ENCODE measurements at regions not wholly inside any gene's neighbourhood (a gene's known extent, or its start where the extent isn't known, plus 50 kb on each side); places are given as distances from the start of the nearest gene placed in this dataset.

DNA sequence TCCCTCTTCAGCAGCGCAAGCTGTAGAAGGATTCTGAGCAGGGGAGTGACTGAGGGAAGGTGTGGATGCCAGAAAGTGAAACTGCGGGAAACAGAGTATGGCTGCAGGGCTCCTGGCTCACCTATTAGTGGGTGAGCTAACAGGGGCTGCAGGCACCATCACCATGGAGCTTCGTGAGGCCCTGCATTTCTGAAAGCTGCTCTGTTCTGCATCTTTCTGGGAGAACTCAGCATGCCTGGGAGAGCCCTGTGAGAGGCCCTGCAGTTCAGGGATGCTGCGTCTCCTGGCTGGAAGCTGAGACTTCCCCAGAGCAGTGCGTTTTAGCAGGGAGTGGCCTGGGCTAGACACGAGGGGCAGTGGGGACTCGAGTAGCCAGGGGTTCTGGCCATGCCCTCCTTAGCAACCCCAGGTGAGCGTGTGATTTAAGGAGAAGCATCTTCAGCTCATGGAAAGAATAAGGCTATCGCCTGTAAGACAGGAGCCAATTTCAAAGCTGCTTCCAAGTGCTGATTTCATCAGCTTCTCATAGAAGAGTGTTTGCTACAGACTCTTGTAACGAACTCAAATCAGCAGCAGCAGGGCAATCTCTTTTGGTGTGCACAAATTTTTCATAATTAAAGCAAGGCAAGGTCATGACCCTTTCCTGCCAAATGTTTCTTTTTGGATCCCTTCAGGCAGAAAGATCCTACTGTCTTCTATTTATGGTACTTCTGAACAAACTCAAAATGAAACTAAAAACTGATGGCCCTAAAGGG, 293.6 kb upstream of the ZNF32 start:
- no peak for DNase-seq
- no CpG with 5 or more reads among the region's 10 CpGs for WGBS (ENCODE audit: insufficient coverage, low lambda C conversion rate)
- no peaks in the 10 kb centered on the region for H3K36me3 ChIP-seq (ENCODE audit: control insufficient read depth, insufficient read depth, low read length)
- no peaks in the 10 kb centered on the region for H3K27me3 ChIP-seq (ENCODE audit: control insufficient read depth, insufficient read depth, low read length)
- no peaks in the 10 kb centered on the region for H3K4me1 ChIP-seq (ENCODE audit: control insufficient read depth, insufficient read depth, low read length)
- H3K27ac ChIP-seq (ENCODE audit: low read length) = no peak overlapping the region
- no peak overlapping the region for H3K4me3 ChIP-seq (ENCODE audit: low read length)
- H3K9me3 ChIP-seq (ENCODE audit: control insufficient read depth, low read depth, low read length) = no peaks in the 10 kb centered on the region

DNA sequence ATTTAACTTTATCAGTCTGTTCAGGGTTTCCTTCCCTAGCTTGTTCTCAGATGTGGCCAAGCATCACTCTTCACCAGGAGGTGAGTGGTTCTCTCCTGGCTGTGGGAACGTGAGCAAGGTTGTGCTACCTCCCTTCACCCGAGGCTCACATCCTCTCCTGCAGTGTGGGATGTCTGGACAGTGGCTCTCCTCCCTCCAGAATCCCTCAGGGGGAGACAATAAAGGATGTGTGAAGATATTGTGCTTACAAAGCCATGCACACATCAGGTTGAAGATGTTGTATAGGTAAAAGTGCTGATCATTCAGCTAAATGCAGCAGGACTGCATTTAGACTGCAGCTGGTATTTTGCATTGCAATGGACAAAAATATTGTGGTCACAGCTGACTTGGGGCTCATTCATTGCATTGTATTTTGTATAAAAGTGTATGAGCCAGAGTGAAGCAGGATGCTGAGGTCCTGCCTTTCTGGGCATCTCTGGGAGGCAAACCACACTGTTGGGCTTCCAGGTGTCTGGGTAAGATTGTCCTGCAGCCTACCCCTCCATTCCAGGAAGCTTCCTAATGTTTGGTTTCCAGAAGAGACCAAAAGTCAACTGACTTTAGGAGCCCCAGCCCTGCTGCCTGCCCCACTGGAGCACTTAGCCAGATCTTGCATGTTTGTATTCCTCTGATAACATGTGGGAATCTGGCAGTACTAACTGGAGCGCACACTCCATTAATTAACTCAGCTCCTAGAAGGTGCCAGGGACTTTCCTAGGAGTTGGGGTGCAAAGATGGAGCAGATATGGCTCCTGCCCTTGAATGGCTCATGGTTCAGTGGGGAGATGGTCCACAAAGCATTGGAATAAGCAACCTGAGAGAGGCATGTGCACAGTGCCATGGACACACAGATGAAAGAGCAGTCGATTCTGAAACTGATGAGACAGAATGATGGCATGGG, 292.5 kb upstream of the ZNF32 start:
- no peaks in the 10 kb centered on the region for H3K36me3 ChIP-seq (ENCODE audit: control insufficient read depth, insufficient read depth, low read length)
- no peaks in the 10 kb centered on the region for H3K4me1 ChIP-seq (ENCODE audit: control insufficient read depth, insufficient read depth, low read length)
- no peak overlapping the region for H3K27ac ChIP-seq (ENCODE audit: low read length)
- H3K9me3 ChIP-seq (ENCODE audit: control insufficient read depth, low read depth, low read length) = no peaks in the 10 kb centered on the region
- DNase-seq = no peak
- H3K4me3 ChIP-seq (ENCODE audit: low read length) = no peak overlapping the region
- no peaks in the 10 kb centered on the region for H3K27me3 ChIP-seq (ENCODE audit: control insufficient read depth, insufficient read depth, low read length)
- WGBS (ENCODE audit: insufficient coverage, low lambda C conversion rate) = 100% methylated on average over 1 of the region's 4 CpGs

DNA sequence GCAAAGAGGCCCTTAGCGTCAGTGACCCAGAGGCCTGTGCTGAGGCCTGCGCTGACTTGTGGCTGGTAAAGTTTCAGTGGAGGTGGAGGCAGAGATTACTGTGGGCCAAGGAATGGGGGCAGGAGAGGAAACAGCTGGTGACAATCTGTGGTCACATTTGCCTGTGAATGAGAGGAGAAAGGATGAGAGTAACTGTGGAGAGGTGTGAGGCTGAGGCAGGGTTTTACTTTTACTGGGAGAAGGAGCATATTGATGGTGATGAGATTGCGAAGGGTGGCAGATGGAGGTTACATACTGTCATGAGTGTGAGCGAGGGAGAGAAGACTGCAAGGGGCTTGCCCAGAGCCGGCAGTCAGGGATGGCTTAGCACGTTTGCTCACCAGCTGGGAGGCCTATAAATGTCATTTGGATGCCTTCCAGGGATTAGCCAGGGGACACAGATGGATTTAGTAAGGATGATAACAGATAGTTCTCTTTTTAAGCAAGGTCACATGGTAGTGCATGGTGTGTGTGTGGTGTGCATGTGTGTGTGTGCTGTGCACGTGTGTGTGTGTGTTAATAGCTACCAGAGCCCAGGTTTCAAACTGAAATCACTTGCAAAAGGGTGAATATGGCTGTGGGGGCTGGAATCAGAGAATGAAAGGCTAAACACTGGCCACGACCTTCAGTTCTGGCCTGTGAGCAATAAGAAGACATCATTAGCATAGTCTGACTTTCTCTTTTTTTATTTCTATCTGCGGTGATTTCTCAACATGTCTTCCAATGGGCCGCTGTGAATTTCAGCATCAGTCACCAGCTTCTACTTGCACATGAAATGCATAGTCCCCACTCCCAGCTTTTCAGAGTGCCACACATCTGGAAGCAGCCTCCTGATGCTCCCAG, 291.5 kb upstream of the ZNF32 start:
- Histone ChIP-seq H3K4me1 (ENCODE audit: control insufficient read depth, insufficient read depth, low read length) (no peaks in the 10 kb centered on the region), H3K9me3 (ENCODE audit: control insufficient read depth, low read depth, low read length) (no peaks in the 10 kb centered on the region), H3K27me3 (ENCODE audit: control insufficient read depth, insufficient read depth, low read length) (no peaks in the 10 kb centered on the region), H3K27ac (ENCODE audit: low read length) (no peak overlapping the region), H3K4me3 (ENCODE audit: low read length) (no peak overlapping the region), H3K36me3 (ENCODE audit: control insufficient read depth, insufficient read depth, low read length) (no peaks in the 10 kb centered on the region)
- 100% methylated on average over 1 of the region's 10 CpGs for WGBS (ENCODE audit: insufficient coverage, low lambda C conversion rate)
- no peak for DNase-seq

DNA sequence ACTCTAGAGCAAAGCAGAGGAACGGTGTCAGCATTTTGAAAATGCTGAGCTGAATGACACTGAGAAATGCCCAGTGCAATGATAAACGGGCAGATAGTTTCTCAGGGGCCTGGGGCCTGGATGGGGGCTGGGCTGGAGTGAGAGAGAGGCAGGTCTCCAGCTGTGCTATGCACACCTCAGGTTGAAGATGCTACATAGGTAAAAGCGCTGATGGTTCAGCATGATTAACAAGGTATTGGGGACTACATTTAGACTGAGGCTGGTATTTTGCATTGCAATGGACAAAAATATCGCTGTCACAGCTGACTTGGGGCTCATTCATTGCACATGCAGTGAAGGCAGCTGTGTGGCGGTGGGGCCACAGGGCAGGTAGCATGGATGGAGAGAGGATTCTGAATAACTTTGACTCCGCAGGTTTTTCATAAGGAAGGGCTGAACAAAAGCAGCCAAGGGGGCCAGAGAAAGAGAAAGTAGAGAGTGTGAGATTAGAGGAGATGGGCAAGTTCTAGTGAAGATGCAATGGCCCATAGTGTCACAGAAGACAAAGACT, 290.8 kb upstream of the ZNF32 start:
- no peak for DNase-seq
- Histone ChIP-seq H3K9me3 (ENCODE audit: control insufficient read depth, low read depth, low read length) (no peaks in the 10 kb centered on the region), H3K4me3 (ENCODE audit: low read length) (no peak overlapping the region), H3K4me1 (ENCODE audit: control insufficient read depth, insufficient read depth, low read length) (no peaks in the 10 kb centered on the region), H3K36me3 (ENCODE audit: control insufficient read depth, insufficient read depth, low read length) (no peaks in the 10 kb centered on the region), H3K27me3 (ENCODE audit: control insufficient read depth, insufficient read depth, low read length) (no peaks in the 10 kb centered on the region), H3K27ac (ENCODE audit: low read length) (no peak overlapping the region)
- WGBS (ENCODE audit: insufficient coverage, low lambda C conversion rate) = 87% methylated on average over 3 of the region's 6 CpGs

DNA sequence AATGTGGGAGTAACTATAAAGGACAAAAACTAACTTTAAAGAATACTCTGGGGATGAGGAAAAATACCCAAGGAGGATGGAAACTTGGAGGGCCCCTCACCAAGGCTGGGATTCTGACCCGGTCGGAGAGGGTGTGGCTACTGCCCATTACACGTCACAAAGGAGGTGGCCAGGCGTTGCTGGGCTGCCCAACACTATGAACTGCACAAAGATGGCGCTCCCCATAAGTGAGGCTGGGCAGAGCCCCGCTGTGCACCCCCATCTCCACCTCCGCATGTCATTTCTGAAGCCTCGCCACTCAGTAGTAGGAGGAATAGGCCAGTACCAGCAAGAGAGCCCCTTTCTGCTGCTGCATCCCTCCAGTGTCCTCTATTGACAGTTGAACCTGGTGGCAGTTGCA, 290.1 kb upstream of the ZNF32 start:
- Histone ChIP-seq H3K9me3 (ENCODE audit: control insufficient read depth, low read depth, low read length) (no peaks in the 10 kb centered on the region), H3K4me1 (ENCODE audit: control insufficient read depth, insufficient read depth, low read length) (no peaks in the 10 kb centered on the region), H3K27me3 (ENCODE audit: control insufficient read depth, insufficient read depth, low read length) (no peaks in the 10 kb centered on the region), H3K36me3 (ENCODE audit: control insufficient read depth, insufficient read depth, low read length) (no peaks in the 10 kb centered on the region), H3K4me3 (ENCODE audit: low read length) (no peak overlapping the region), H3K27ac (ENCODE audit: low read length) (no peak overlapping the region)
- no CpG with 5 or more reads among the region's 8 CpGs for WGBS (ENCODE audit: insufficient coverage, low lambda C conversion rate)
- no peak for DNase-seq

DNA sequence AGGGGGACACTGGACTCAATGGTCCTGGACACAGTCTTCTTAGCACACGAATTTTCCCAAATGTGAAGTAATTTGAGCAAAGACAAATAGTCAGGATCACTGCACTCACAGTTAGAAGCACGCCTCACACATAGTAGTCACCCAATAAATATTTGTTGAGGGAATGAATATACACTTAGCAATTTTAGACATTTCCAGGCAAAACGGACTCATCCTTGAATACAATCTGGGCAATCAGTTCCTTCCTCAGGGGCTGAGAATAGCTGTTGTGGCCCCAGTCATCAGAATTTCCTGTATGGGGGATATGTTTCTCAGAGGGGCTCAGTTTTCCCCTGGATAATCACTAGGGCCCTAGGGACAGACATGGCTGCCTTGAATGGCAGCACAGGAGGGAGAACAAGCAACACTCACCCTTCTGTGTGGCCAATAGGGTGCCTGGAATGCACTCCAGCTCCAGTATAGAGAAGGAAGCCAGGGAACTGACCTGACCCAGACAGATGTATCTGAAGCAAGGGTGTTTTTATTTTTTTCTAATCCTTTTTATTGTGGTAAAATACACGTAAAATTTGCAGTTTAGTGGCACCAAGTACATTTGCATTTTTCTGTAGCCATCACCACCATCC, 282.7 kb upstream of the ZNF32 start:
- Histone ChIP-seq H3K9me3 (ENCODE audit: control insufficient read depth, low read depth, low read length) (no peaks in the 10 kb centered on the region), H3K4me1 (ENCODE audit: control insufficient read depth, insufficient read depth, low read length) (no peaks in the 10 kb centered on the region), H3K4me3 (ENCODE audit: low read length) (no peak overlapping the region), H3K27me3 (ENCODE audit: control insufficient read depth, insufficient read depth, low read length) (no peaks in the 10 kb centered on the region), H3K27ac (ENCODE audit: low read length) (no peak overlapping the region), H3K36me3 (ENCODE audit: control insufficient read depth, insufficient read depth, low read length) (no peaks in the 10 kb centered on the region)
- 80% methylated on average over 1 of the region's 4 CpGs for WGBS (ENCODE audit: insufficient coverage, low lambda C conversion rate)
- no peak for DNase-seq

DNA sequence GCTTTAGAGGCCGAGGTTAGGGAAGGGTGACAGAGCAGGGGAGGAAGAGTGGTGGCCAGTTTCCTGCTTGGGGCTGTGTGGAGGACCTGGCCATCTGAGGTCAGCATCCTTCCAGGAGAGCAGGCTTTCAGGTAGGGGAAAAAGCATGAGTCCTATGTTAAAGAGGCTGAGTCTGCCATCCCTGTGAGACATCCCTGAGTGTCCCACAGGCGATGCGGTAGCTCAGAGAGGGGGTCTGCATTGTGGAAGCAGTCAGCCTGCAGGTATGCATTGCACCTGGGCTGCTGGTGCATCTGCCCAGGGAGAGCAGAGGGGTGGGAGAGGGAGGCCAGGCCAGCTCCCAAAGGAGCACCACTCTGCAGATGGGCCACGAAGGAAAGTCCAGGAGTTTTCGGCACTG, 282.1 kb upstream of the ZNF32 start:
- H3K9me3 ChIP-seq (ENCODE audit: control insufficient read depth, low read depth, low read length) = no peaks in the 10 kb centered on the region
- no peaks in the 10 kb centered on the region for H3K36me3 ChIP-seq (ENCODE audit: control insufficient read depth, insufficient read depth, low read length)
- H3K4me1 ChIP-seq (ENCODE audit: control insufficient read depth, insufficient read depth, low read length) = no peaks in the 10 kb centered on the region
- H3K27me3 ChIP-seq (ENCODE audit: control insufficient read depth, insufficient read depth, low read length) = no peaks in the 10 kb centered on the region
- no peak overlapping the region for H3K4me3 ChIP-seq (ENCODE audit: low read length)
- no CpG with 5 or more reads among the region's 5 CpGs for WGBS (ENCODE audit: insufficient coverage, low lambda C conversion rate)
- no peak overlapping the region for H3K27ac ChIP-seq (ENCODE audit: low read length)
- no peak for DNase-seq

DNA sequence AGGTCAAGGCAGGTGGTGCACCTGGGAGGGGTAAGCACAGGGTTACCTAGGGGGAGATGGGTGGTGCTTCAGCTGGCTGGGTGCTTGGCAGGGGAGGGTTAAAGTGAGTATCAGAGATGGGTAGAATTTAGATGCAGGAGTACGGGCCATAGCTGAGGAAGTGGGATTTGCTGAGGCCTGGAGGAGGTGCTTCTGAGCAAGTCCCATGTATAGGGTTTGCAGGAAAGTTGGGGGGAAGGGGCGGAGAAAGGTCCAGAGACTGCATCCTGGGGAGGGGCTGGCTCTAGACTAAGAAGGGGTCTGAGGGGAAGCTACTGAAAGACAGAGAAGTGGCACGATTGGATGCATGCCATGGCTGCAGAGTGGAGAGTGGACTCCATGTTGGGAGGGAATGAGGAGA, 281.6 kb upstream of the ZNF32 start:
- H3K4me3 ChIP-seq (ENCODE audit: low read length) = no peak overlapping the region
- no peak overlapping the region for H3K27ac ChIP-seq (ENCODE audit: low read length)
- H3K9me3 ChIP-seq (ENCODE audit: control insufficient read depth, low read depth, low read length) = no peaks in the 10 kb centered on the region
- no peaks in the 10 kb centered on the region for H3K4me1 ChIP-seq (ENCODE audit: control insufficient read depth, insufficient read depth, low read length)
- H3K27me3 ChIP-seq (ENCODE audit: control insufficient read depth, insufficient read depth, low read length) = no peaks in the 10 kb centered on the region
- no peaks in the 10 kb centered on the region for H3K36me3 ChIP-seq (ENCODE audit: control insufficient read depth, insufficient read depth, low read length)
- DNase-seq = no peak
- WGBS (ENCODE audit: insufficient coverage, low lambda C conversion rate) = no CpG with 5 or more reads among the region's 3 CpGs

DNA sequence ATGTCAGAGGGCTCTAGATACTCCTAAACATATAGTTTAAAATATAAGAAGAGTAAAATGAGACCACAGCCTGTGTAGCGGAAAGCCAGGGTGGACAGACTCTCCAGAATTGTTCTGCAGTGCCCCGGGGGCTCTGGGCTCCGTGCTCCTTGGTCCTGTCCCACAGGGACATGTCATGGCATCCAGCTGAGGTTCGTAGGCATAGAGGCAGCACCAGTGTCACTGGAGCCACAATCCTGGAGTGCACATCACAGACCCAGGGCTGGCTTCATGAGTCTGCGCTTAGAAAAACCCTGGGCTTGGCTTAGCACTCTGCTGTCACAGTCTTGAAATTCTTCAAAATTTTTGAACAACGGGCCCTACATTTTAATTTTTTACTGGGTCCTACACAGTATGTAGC, 280.4 kb upstream of the ZNF32 start:
- no peaks in the 10 kb centered on the region for H3K9me3 ChIP-seq (ENCODE audit: control insufficient read depth, low read depth, low read length)
- WGBS (ENCODE audit: insufficient coverage, low lambda C conversion rate) = no CpG with 5 or more reads among the region's 6 CpGs
- DNase-seq = no peak
- H3K36me3 ChIP-seq (ENCODE audit: control insufficient read depth, insufficient read depth, low read length) = no peaks in the 10 kb centered on the region
- H3K27ac ChIP-seq (ENCODE audit: low read length) = no peak overlapping the region
- H3K4me3 ChIP-seq (ENCODE audit: low read length) = no peak overlapping the region
- no peaks in the 10 kb centered on the region for H3K4me1 ChIP-seq (ENCODE audit: control insufficient read depth, insufficient read depth, low read length)
- H3K27me3 ChIP-seq (ENCODE audit: control insufficient read depth, insufficient read depth, low read length) = no peaks in the 10 kb centered on the region
